CD4-positive, alpha-beta T cell treated with Interleukin-4 for 4 hours (primary cell): ENCODE measurements at regions not wholly inside any gene's neighbourhood (a gene's known extent, or its start where the extent isn't known, plus 50 kb on each side); places are given as distances from the start of the nearest gene placed in this dataset.

Experiments used
- DNase-seq: peaks from one replicate; pipeline ENCODE4 v3.0.0-alpha.2; 2020

DNA sequence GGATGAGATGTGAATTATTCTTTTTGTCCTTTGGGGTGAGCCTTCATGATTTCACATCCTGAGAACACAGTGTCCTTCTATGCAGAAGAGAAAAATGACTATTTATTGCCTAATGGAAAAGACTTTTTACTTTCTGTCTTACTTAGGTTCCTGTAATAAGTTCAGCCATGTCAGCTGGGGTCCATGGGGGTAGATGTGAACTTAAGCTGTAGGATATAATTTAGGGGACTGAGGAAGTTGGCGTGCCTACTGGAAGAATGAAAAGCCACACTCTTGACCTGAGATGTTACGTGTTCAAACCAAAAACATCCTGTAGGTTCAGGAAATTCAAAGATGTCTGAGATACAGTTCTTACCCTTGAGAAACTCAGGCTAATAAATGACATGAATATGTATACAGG lies 660.5 kb downstream of the TOX3 start:
- no peak for DNase-seq

DNA sequence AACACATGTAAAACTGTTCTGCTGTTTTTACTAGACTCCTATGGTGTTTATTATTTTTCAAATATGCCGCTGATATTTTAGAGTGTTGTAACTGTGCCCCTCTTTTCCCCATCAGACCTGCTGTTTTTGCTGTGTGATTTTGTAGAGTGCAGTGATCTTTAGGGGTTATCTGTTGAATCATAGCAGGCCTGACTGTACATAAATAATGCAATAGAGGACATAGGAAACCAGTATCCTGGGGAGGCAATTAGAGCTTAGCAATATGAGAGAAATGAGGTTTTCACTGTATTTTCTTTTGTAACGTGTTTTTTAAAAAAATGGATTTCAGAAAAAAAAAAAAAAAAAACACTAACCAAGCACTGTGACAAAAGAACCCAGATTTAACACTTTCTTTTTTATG lies 662.2 kb downstream of the TOX3 start:
- DNase-seq = no peak

DNA sequence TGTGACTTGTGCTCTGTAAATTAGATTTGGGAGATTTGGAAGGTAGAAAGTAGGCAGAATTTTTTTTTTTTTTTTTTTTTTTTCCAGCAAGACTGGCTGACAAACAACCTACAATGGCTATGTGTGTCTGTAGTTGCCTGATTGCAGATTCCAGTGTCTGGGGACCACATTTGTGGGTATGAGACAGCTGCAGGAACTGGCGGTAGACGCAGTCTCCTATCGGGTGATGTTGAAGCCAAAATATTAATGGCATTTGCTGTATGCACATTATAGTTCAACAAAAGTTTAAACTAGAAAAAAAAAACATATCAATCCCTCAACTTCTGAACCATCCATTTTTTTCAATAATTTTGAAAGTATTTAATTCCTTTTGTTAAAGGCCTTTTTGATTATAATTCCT lies 665.2 kb downstream of the TOX3 start:
- DNase-seq = no peak

DNA sequence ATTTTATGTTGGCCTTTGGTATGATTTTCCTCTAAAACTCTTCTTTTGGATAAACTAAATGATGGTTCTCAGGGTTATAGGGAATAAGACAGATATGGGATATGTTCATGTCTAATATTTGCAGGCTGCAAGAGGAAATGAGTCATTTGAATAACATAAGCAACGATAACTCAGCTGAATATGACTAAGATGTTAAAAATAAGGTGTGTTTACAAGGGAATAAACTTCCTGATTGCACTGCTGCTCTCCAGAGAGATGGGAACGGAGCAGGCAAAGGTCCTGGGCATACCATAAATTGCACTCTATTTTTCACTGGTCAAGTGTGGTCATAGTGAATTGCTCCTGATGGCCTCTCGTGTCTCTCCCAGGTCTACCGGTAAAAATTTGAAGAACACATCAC lies 666.2 kb downstream of the TOX3 start:
- no peak for DNase-seq

DNA sequence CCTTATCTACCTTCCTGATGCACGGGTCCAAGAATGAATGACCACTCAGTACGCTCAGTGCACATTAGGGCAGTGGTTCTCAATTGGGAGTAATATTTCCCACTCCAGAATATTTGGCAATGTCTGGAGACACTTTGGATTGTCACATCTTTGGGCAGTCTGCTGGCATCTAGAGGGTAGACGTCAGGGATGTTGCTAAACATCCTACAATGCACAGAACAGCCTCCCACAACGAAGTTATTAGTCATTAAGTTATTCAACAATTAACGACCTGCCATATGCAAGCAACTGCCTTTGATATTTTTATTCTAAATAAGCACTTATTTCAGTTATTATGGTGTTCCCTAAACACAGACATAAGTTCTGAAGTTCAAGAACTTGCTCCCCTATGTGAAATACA lies 669.3 kb downstream of the TOX3 start:
- no peak for DNase-seq

DNA sequence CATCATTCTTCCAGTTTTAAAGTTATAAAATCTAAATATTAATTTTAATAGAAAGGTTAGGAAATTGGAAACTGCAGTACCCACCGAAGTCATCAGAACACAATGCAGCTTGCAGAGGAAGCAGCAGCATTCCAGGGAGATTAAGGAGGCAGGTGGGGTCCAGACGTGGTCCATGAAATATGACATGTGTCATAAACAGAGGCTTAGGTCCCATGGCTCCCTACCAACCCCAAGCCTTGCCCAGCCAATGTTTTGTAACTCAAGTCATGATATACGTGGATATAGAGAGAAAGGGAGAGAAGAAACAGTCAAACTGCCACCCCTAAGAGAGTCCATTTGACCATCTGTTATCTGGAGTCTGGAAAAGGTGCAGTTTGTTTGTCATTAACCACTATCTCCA lies 670.0 kb downstream of the TOX3 start:
- DNase-seq = no peak

DNA sequence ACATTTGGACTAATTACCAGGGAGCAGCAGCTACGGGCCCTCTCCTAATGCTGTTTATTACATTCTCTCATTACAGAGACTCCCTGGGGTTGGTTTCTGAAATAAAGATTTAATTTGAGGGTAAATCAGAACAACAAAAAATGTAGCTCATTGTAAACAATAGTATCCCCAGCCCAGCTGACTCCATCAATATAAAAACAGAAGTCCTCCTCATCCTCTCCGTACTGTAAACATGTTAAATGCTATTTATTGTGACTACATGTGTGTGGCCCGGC lies 670.4 kb downstream of the TOX3 start:
- DNase-seq = no peak

DNA sequence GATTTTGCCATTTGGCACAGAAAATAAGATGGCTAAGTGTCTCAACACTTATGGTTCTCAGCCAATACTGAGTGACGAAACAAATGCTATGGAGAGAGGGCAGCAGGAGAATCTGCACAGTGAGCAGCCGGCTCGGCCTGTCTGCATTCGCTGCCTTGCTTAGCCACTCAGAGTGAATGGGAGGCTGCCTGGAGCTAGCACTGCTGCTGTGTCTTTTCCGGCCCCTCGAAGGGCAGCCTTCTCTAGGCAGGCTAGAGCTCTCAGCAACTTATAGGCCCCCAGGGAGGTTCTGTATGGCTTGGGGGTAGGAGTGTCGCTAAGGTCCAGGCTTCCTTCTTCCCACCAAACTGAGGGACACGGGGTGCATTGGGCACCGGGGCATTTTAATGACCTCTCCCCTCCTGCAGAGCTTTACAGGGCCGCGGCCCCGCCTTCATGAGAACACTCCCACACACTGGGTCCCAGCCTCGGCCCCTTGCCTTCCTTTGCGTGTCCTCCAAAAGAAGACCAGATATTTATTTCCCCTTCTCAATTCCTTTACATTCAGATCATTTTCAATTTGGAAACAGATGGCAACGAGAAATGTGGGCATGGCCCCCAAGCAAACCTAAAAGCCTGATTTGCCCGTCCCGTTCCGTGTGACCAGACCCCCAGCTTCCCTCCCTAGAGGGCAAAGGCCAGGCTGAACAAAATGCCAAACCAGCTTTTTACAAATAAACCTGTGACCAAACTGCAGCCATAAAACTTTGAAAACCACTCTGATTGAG lies 670.9 kb downstream of the TOX3 start:
- no peak for DNase-seq

DNA sequence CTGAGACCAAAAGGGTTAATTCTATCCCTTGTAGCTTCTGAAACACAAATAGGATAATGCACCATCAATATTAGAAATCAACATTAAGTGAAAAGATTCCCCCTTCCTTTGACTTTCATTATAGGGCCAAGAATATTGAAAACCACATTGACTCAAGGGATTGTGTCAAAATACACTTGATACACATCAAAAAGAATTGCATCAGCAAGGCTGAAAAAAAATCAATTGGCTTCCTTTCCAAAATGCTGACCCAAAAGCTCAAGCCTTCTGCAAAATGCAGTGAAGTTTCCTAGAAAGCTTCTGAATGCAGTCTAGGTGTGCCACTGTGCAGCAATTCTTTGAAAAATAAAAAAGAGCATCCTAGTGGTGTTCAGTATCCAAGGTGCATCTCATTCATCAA lies 674.4 kb downstream of the TOX3 start:
- DNase-seq = no peak

DNA sequence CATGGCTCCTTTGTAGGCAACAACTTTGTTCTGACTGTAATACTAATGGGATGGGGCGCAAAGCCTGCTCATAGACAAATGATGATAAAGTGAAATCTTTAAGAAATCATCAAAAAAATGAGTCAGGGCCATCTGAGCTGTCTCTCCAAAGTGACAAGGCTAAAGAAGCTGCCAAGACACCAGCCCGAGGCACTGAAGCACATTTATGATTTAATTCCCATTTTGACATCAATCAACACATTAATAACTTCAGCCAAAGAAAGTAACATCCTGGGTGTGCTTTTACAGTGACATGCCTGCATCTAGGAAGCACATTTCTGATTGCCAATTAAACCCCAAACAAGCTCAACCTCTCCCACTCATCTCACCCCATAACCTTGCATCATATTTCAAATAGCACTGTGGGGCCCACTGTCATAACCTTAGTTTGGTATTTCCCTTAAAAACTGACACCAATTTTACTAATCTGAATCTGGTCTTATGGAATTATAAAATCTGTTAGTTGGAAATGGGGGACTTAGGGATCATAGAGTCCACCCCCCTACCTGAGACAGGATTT lies 676.6 kb downstream of the TOX3 start:
- no peak for DNase-seq

DNA sequence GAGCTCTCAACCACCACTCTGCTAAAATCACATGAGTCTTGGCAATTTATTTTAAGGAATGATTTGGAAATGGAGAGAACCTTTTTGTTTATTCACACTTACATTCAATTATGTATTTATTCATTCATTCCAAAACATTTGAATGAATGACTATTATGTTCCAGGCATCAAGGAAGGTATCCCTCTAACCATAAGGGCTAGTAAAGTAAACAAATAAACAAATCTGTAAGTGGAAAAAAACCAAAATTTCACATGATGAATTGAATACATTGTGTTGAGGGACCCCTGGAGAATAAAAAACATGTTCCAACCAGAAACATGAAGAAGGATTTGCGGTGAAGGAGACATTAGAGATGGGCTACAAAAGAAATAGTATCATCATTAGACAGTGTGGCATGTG lies 677.8 kb downstream of the TOX3 start:
- DNase-seq = no peak

DNA sequence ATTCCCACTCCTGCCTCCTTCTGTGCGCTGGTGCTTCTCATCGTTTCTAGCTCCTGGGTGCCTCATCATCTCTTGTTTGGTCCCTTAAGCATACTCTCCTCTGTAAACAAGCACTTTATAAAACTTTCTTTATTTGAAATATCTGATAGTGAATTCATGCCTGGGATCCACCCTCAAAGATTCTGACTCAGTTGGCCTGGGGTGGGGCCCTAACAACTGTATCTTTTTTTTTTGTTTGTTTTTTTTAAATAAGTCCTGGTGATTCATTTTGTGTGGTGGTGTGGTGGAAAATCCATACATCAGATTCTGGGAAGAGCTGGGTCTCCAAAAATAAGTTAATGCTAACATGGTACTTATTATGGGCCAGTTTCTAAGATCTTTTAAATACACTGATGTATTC lies 678.3 kb downstream of the TOX3 start:
- DNase-seq = no peak

DNA sequence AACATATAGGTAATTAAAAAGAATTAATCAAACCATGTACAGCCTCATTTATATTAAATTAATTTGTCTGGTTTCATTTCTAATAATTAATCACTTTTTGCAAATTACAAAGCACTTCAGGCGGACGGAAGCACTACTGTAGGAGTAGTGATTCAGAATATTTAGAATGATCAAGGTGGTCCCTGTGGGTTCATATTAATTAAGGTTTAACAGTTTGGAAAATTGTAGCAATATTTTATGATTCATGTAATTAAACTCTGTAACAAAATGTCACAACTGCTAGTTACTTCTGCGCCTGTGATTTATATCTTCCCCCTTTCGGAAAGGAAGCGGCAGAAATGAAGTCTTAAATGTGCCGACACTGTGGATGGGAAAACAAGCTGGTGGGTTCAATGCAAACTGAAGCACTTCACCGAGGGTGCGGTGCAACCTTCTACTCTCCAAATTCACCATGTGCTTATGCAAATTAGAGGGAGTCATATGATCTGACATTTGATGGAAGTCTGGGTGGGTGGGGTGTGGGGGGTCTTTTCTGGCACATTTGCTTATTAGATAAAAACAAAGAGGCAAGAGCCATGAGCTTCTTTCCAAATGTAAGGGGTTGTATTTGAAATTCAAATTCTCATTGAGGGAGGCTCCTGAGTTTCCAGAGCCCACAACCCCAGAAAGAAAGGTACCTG lies 679.4 kb downstream of the TOX3 start:
- no peak for DNase-seq

DNA sequence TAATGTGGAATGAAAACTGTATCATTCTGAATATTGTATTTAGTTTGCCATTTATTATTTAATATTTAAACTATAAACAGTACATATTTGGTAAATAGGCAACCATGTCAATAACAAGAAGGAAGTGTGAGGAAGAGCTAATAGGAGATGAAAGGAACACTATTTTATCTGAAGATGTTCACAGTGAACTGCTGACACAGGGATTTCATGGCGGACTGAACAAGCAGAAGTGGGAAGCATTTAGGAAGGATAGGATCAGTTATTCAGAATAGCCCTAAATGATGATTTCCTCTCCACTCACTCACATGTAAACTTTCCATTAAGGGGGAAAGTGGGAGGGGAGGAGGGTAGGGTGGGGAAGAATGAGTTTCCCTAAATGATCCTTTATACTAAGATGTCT lies 682.4 kb downstream of the TOX3 start:
- no peak for DNase-seq

DNA sequence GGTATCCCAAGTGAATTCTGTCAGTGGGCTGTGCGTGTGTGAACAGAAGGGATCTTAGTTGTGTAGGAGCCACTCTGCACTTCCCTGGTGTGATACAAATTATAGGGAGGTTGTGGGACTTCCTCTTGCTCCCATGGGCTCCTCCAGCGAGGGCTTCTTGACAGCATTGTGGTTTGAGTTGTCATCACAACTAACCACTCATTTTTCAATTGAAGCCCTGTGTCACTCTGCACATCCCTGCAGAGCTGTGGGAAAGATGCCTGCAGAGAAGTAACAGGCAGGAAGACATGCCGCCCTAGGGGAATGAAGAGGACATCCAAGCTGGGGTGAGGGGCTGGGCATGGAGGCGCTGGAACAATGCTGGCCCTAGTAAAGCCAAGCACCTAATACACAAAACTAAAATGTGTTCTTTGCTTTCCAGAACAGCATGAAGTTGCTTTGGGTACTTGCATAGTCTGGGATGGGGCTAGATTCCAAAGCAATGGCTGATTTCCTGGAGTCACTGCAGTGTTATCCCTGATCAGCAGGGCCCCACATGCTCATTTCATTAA lies 692.5 kb downstream of the TOX3 start:
- DNase-seq = no peak

DNA sequence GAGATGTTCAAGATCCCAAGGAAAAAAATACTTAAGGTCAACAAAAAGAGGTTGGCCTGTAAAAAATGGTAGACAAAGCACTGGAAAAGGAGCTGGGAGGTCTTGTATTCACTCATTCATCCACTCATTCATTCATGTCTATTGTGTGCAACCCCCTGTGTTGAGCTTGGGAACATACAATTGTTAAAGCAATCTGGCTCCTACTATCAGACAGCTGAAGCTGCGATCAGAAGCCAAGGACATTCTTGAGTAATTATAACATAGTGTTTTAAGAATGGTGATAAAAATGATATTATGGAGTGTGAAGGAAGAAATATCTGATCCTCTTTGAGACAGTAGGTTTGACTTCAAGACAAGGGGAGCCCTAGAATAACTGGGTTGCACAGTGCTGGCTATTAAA lies 693.4 kb downstream of the TOX3 start:
- DNase-seq = no peak

DNA sequence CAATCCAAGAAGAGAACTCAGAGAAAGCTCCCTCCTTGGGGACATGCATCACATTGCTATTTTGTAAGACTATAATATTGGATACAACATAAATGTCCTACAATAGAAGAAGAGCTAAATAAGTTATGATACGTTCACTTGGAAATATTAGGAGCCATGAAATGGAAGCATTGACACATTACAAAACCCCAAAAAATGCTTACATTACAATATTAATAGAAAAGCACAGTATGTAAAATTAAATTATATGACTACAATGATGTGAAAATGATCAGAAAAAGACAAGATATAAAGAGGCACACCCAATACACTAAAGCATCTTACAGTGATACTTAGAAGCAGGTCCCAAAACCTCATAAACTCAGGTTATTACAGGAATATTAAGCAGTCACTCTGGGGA lies 694.1 kb downstream of the TOX3 start:
- DNase-seq = no peak

DNA sequence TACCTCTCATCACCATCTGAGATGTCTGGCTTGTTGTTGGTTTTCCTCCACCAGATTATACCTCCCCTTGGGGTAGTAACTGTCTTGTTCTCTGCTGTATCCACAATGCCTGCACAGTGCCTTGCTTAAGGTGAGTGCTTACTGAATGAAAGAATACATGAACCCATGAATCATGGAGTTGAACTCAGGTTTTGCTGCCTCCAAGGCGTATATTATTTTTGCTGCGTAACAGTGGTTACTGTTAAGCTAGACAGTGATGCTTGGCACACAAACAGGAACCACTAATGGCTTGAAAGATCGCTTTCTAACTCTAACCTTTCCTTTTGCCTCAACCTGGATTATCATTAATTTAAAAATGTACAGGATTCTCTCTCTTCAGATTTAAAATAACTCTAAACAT lies 695.8 kb downstream of the TOX3 start:
- DNase-seq = no peak

DNA sequence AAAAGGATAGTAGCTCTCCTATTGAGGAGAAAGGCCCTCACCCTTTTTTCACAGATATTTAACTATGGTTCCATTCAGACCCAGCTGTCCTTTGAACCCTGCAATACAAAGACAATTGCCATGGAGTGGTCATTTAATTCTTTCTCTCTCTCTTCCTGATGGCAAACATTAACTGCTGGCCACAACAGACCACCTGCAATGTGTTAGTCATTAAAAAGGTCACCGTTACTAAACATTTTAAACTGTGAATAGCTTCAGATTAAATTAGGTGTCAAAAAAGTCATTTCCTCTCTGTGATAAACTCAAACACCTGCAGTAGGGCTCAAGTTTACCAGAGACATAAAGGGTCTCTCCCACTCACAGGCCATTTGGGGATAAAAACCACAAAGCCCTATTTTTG lies 697.2 kb downstream of the TOX3 start:
- DNase-seq = no peak

DNA sequence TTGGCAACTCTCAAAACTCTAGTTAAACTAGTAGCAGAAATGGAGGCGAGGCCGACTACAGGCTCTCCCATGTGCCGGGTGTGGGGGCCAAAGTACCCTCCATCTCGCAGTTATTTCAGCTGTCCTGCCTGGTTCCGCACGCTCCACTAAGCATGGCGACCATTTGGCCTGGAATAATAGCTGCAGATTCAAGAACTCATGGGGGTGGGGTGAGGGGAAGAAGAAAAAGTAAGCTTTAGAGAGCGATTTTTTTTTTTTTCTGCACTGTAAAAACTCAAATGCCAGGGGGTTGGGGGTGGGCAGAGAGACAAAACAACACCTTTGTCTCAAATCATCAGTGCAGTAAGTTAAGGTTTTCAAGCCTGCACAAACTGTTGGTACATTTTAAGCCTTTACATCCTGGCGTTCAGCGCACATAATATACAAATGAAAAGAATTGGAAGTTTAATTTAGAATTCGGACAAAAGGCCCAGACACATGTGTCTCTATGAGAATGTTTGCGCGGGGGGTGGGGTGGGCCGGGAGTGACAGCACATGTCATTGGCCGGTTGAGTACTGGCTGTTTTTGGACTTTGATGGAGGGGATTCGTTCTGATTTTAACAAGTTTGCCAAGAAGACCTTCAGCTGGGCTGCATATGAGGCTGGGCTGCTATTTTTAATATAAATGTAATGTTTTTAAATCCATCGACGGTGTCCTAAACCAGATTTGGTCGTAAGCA lies 694.7 kb upstream of the SALL1 start:
- DNase-seq = no peak

DNA sequence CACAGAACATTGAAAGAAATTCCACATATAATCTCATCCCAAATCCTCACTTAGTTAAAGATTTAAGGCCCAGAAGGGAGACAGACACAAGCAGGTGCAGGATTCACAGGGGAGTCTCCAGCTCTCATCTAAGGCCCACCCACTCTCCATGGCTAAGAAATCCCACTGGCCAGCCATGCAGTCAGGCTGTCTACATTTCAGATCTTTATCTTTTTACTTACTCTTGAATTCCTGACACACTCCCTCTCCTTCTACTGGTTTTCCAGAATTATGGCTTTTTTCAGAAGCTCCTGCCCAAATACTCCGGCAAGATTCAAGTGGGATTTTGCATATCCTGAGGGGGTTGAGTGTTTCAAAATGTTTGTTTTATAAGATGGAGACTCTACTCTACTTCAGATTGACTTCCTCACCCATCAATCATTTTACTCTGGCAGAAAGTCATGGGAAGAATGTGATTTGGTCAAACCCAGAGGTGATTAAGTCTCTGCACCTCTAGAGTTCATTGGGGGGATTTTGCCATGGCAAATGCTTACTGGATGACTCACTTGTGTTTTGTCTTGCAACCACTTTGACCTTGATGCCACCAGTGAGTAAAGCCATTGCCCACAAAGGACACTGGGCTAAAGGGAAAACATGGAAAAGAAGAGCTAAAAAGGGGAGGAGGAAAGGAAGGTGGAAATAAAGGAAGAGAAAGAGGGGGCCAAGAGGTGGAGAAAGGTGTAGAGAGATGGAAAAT lies 688.8 kb upstream of the SALL1 start:
- DNase-seq = no peak

DNA sequence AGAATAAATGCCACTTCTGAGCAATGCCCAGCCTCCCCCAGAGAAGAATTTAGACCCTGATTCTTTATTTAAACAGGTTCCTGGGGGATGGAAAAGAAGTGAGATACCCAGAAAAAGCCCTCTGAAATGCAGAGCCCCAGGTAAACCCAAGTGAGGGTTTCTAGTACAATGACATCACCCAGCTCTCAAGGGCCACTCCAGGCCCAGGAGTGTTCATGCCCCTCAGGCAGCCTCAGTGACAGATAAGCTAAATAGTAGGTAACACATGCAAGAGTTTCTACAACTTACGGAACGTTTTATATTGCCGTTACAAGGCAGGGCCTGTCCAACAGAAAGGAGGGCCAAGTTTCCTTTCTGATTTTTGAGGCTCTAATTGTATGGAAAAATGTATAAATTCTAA lies 683.7 kb upstream of the SALL1 start:
- no peak for DNase-seq

DNA sequence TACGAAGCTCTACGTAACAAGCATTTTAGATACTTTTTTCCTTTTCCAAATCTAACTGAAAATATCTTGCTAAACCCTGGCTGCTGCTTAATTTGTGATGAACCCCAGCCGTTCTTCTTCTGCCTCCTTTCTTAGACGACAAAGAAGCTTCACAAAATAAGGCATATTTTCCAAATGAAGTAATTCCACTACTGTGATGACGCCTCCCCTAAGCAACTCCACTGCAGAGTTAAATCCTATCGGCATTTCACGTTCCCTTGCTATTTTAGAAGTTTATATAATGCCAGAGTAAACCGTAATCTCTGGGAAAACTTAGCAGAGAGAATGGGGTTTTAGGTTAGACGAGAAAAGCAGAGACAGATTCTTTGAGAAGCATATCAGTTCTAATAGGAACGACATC lies 683.1 kb upstream of the SALL1 start:
- no peak for DNase-seq
